Heart left ventricle (tissue), 16 donors: ENCODE measurements at regions not wholly inside any gene's neighbourhood (a gene's known extent, or its start where the extent isn't known, plus 50 kb on each side); places are given as distances from the start of the nearest gene placed in this dataset.

Experiments
- ATAC-seq, 4 donors: fragments of 200-7000 bp; cut with Tn5 transposase; one replicate each; pipeline ENCODE4 v1.9.1; 2020 to 2022; ENCODE audit warnings: moderate library complexity in 4 of 4, mild to moderate bottlenecking in 3 of 4, moderate number of reproducible peaks in 1 of 4
- DNase-seq, 5 donors: peaks; one replicate each; pipeline ENCODE4 v3.0.0-alpha.2; 2020
- H3K27ac ChIP-seq, 12 donors: fragments of 200-600 bp; sonication (generic) in 4 of 12; one replicate each; pipeline versions ENCODE4 v1.5.0 to v1.8.0; 2016 to 2022; ENCODE audit warnings: mild to moderate bottlenecking in 2 of 12
- H3K27me3 ChIP-seq, 9 donors: fragments of 200-600 bp; sonication (generic) in 2 of 9; one replicate each; pipeline versions ENCODE4 v1.5.1 to v1.8.0; 2016 to 2022; ENCODE audit warnings: mild to moderate bottlenecking in 3 of 9
- H3K36me3 ChIP-seq, 9 donors: fragments of 200-600 bp; sonication (generic) in 2 of 9; one replicate each; pipeline versions ENCODE4 v1.5.0 to v1.8.0; 2018 to 2022; ENCODE audit warnings: mild to moderate bottlenecking in 2 of 9
- H3K4me1 ChIP-seq, 12 donors: fragments of 200-600 bp; sonication (generic) in 4 of 12; one replicate each; pipeline versions ENCODE4 v1.5.0 to v1.8.0; 2016 to 2022; ENCODE audit warnings: mild to moderate bottlenecking in 3 of 12
- H3K4me3 ChIP-seq, 12 donors: fragments of 200-600 bp; sonication (generic) in 4 of 12; one replicate each; pipeline versions ENCODE4 v1.5.0 to v1.8.0; 2017 to 2022; ENCODE audit warnings: mild to moderate bottlenecking in 9 of 12, moderate library complexity in 4 of 12
- H3K9me3 ChIP-seq, 12 donors: fragments of 200-600 bp; sonication (generic) in 4 of 12; one replicate each; pipeline versions ENCODE4 v1.5.0 to v1.8.0; 2016 to 2022; ENCODE audit warnings: mild to moderate bottlenecking in 1 of 12
- CTCF ChIP-seq, 12 donors: fragments of 200-600 bp; sonication (generic) in 4 of 12; IDR thresholded peaks; one replicate each; pipeline versions ENCODE4 v1.5.0 to v1.8.0; 2018 to 2022; ENCODE audit warnings: antibody characterized with exemption in 12 of 12, mild to moderate bottlenecking in 5 of 12
- POLR2A ChIP-seq, 2 donors: fragments of 450-650 bp; IDR thresholded peaks; one replicate each; pipeline ENCODE4 v1.6.1; 2017; ENCODE audit warnings: antibody characterized with exemption in 2 of 2, mild to moderate bottlenecking in 2 of 2, moderate library complexity in 2 of 2
- WGBS, 4 donors: extraction: QIAGEN DNeasy Blood & Tissue Kit in 2 of 4; methylation state at CpG; one replicate each; pipeline versions ENCODE4 v1.1.5 to v1.1.7; 2013 to 2018; 5-methylcytosine and 5-hydroxymethylcytosine counted together
- intact Hi-C, 10 donors: fragments of 100-400 bp; cut with DNase I; formaldehyde crosslinking; loops; one replicate each; pipeline versions ENCODE4 v1.11.1 to v1.14.2; 2022
- donor health status: ischemic (EF 13 %, LVEDD 7.1; RV severe dilation, severe dysfunction).
- donor health status: healthy with polysubstance abuse.
- donor health status: DM: no; HTN: yes; CAD: no.
- donor health status: DM: no; HTN: no; CAD: no.
- donor health status: ischemic (EF 25% LVEDD 6.9; RV normal size, moderate dysfunction).
- donor health status: ischemic (EF 25% LVEDD 5.7; RV mildly dilated, moderate dysfunction).
- donor health status: healthy.
- donor health status: DM: yes; HTN: yes; CAD: no.
- donor health status: ischemic (EF 35%, LVEDD 5.7; RV mildly dilated, moderate dysfunction).
- donor health status: nonischemic (EF 11% LVEDD 7.7; RV severe dilation, severe dysfunction).
- donor health status: DM: yes; HTN: yes; CAD: no.
- donor health status: PGD.
- donor health status: ischemic (EF 29% LVEDD 5.4; RV normal size, mild dysfunction).
- donor health status: nonischemic (EF 23%, LVEDD 6.1; RV moderate dilation, normal function).

- Histone ChIP-seq H3K27me3 (no peaks in the 10 kb centered on the region), H3K27ac (no peak overlapping the region), H3K9me3 (no peaks in the 10 kb centered on the region), H3K4me3 (no peak overlapping the region), H3K4me1 (no peaks in the 10 kb centered on the region), H3K36me3 (no peaks in the 10 kb centered on the region)
- TF ChIP-seq POLR2A (IDR thresholded peaks at IDR 0.05) = no peak
- no peak for TF ChIP-seq CTCF (IDR thresholded peaks at IDR 0.05)
- no peak for ATAC-seq
- no peak for DNase-seq
- intact Hi-C loops = no loop called here
Measured at GRCh38 chr10:21230219-21230618, 295.3 kb downstream of the SKIDA1 start.

- TF ChIP-seq CTCF (IDR thresholded peaks at IDR 0.05) (no peak), POLR2A (IDR thresholded peaks at IDR 0.05) (no peak)
- Histone ChIP-seq H3K36me3 (no peaks in the 10 kb centered on the region), H3K27ac (no peak overlapping the region), H3K4me1 (peaks cover 0 to 6% (median 0%) of the 10 kb centered on the region in 12 donors), H3K4me3 (no peak overlapping the region), H3K27me3 (no peaks in the 10 kb centered on the region), H3K9me3 (peaks cover 0 to 8% (median 0%) of the 10 kb centered on the region in 12 donors)
- DNase-seq (no peak), ATAC-seq (no peak)
- intact Hi-C loops = no loop called here
- WGBS, 4 donors = 81 to 91% (median 88%) methylated on average over 9 to 10 of the region's 10 CpGs
Measured at GRCh38 chr10:21217748-21218367, 307.6 kb downstream of the SKIDA1 start.

- no peak for TF ChIP-seq POLR2A (IDR thresholded peaks at IDR 0.05)
- WGBS, 4 donors = 33 to 50% (median 48%) methylated on average over 3 of the region's 3 CpGs
- ATAC-seq (no peak), DNase-seq (no peak)
- Histone ChIP-seq H3K9me3 (peaks cover 0 to 8% (median 0%) of the 10 kb centered on the region in 12 donors), H3K27ac (no peak overlapping the region), H3K36me3 (no peaks in the 10 kb centered on the region), H3K4me3 (no peak overlapping the region), H3K4me1 (peaks cover 0 to 6% (median 0%) of the 10 kb centered on the region in 12 donors), H3K27me3 (no peaks in the 10 kb centered on the region)
- intact Hi-C loops = no loop called here
Measured at GRCh38 chr10:21217107-21217506, 308.4 kb downstream of the SKIDA1 start.

- H3K36me3 ChIP-seq = no peaks in the 10 kb centered on the region
- no peaks in the 10 kb centered on the region for H3K27me3 ChIP-seq
- no peak overlapping the region for H3K27ac ChIP-seq
- peaks cover 0 to 6% (median 0%) of the 10 kb centered on the region in 12 donors for H3K4me1 ChIP-seq
- DNase-seq (no peak), ATAC-seq (no peak)
- TF ChIP-seq CTCF (IDR thresholded peaks at IDR 0.05) (no peak), POLR2A (IDR thresholded peaks at IDR 0.05) (no peak)
- H3K9me3 ChIP-seq = peaks cover 0 to 8% (median 0%) of the 10 kb centered on the region in 12 donors
- intact Hi-C loops = no loop called here
- no peak overlapping the region for H3K4me3 ChIP-seq
- 94 to 97% (median 96%) methylated on average over 3 of the region's 3 CpGs for WGBS, 4 donors
Measured at GRCh38 chr10:21214329-21214728, 311.2 kb downstream of the SKIDA1 start.

GRCh38 chr10:21213381-21213780 lies 312.1 kb downstream of the SKIDA1 start:
- 86 to 94% (median 90%) methylated on average over 6 of the region's 6 CpGs for WGBS, 4 donors
- Histone ChIP-seq H3K9me3 (no peaks in the 10 kb centered on the region), H3K36me3 (no peaks in the 10 kb centered on the region), H3K27me3 (no peaks in the 10 kb centered on the region), H3K4me1 (peaks cover 0 to 6% (median 0%) of the 10 kb centered on the region in 12 donors), H3K4me3 (no peak overlapping the region), H3K27ac (no peak overlapping the region)
- intact Hi-C loops = no loop called here
- TF ChIP-seq CTCF (IDR thresholded peaks at IDR 0.05) (no peak), POLR2A (IDR thresholded peaks at IDR 0.05) (no peak)
- no peak for ATAC-seq
- no peak for DNase-seq
